ENCODE measurements at regions not wholly inside any gene's neighbourhood (a gene's known extent, or its start where the extent isn't known, plus 50 kb on each side); places are given as distances from the start of the nearest gene placed in this dataset.

GRCh38 chr9:129343424-129344375, 165.6 kb upstream of the IER5L start:
- DNase-seq (ENCODE audit: low read depth, low spot score) = no peak

- DNase-seq (ENCODE audit: low read depth, low spot score) = no peak
Measured at GRCh38 chr9:129342591-129343423, 164.7 kb upstream of the IER5L start.

- no peak for DNase-seq (ENCODE audit: low read depth, low spot score)
Measured at GRCh38 chr9:129341987-129342348, 163.9 kb upstream of the IER5L start.

DNA sequence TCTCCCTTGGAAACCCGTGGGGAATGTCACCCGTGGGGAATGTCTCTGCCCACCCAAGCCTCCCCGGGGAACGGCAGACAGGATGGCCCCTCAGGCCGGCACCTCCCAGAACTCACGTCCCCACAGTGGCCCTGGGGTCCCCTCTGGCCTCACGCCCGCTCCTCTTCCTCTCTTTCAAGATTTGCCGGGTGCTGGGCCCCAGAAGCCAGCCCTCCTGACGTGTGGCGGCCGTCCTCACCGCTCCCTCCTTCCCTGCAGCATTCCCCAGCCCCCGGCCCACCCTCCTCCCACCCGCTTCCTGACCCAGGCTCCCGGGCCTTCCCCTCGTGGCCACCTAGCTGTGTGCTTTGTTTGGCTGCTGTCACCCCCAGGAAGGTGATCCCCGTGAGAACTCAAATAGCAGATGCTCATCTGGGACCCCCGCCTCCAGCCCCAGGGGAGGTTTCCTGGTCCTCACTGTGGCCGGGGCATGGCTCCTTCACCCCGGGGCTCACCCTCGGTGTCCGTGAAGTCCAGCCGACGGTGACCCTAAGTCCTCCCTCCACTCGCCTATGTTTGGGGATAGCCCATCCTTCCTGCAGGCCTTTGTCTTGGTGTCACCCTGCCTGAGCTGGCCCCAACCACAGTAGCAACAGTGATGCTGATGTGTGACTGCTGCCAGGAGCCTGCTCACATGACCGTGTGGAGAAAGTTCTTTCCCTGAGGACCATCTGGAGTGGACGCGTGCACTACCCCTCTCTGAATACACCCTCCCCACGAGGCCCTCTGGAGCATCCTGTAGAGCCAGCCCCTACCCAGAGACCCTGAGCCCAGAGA, 163.3 kb upstream of the IER5L start:
- DNase-seq (ENCODE audit: low read depth, low spot score) = no peak

DNA sequence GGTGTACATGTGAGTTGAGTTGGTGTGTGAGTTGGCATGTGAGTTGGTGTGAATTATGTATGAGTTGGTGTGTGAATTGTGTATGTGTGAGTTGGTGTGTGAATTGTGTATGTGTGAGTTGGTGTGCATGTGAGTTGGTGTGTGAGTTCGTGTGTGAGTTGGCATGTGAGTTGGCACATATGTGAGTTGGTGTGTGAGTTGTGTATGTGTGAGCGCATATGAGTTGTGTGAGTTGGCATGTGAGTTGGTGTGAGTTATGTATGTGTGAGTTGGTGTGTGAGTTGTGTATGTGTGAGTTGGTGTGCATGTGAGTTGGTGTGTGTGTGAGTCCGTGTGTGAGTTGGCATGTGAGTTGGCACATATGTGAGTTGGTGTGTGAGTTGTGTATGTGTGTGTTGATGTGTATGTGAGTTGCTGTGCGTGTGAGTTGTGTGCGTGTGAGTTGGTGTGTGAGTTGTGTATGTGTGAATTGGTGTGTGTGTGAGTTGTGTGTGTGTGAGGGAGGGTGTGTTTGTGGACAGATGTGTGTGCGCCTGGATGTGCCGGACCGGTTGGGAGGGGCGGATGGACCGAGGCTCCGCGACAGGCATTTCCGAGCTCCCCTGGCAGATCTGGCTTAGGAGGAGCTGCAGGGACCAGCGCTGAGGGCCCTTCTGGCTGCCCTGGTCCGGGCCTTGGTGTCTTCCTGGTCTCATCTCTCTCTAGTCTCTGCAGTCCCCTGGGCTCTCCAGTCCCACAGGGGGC, 162.5 kb upstream of the IER5L start:
- DNase-seq (ENCODE audit: low read depth, low spot score) = no peak

DNA sequence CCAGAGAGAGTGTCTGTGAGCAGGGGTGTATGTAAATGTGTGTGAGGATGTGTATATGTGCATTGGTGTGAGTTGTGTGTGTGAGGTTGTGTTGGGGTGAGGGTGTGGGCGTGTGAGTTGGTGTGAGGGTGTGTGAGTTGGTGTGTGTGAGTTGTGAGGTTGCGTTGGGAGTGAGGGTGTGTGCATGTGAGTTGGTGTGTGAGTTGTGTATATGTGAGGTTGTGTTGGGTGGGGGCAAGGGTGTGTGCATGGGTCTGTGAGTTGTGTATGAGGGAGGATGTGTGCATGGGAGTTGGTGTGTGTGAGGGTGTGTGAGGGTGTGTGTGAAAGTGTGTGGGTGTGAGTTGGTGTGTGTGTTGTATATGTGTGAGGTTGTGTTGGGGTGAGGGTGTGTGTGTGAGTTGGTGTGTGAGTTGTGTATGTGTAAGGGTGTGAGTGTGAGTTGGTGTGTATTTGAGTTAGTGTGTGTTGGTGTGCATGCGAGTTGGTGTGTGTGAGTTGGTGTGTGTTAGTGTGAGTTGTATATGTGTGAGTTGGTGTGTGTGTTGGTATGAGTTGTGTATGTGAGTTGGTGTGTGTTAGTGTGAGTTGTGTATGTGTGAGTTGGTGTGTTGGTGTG, 161.6 kb upstream of the IER5L start:
- DNase-seq (ENCODE audit: low read depth, low spot score) = no peak

DNA sequence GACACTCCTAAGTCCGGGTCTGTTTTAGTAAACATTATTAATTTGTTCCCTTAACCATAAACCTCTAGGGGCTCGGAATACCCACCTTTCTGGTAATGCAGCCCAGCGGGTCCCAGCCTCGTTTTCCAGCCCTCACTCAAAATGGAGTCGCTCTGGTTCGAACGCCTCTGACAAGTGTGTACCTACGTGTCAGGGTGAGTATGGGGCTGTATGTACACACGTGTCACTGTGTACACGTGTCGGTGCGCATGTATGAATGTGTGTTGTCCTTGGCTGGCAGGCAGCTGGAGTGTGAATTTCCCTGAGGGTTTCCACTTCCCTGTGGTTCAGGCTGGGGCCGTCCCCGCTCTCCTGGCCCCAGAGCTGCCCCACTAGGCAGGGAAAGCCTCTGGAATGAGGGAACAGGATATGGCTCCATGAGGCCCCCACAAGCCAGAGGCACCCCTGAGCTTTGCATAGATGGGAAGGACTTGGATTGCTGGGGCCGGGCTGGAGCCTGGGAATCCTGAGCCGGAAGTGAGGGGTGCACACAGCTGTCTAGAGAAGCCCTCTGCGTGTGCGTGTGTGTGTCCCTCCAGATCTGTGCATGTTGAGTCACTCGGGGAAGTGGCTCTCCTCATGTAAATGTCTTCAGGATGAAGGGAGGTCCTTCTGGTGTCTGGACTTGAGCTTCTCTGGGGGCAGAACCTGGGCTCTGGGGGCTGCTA, 160.8 kb upstream of the IER5L start:
- no peak for DNase-seq (ENCODE audit: low read depth, low spot score)

DNA sequence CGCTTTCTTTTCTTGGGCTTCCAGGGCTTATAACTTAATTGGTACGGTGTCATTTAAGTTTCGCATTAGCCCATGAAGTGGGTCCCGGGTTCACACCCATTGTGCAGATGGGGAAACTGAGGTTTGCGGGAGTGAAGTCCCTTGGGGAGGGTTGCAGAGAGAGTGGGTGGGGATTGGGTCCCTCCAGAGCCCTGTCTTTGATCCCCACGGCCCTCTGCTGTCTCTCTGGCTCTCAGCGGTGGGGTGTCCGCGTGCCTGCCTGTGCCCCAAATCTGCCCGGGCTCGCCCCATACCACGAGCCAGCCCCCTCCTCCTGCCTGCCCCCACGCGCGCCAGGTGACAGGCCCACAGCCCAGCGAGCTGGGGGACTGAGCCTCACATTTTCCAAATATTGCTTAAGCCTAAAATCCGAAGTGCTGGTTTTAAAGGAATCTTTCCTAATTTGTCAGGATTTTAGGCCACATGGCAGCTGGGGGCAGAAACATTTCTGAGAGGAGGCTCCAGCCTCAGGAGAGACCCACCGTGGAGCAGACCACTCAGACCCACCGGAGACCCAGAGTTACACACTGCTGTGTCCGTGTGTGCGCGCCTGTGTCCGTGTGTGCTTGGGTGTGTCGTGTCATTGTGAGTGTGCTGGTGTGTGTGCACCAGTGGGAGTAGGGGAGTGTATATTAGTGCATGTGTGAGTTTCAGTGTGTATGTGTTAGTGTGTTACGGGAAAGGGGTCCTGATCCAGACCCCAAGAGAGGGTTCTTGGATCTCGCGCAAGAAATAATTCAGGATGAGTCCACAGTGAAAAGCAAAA, 159.5 kb upstream of the IER5L start:
- DNase-seq (ENCODE audit: low read depth, low spot score) = no peak

DNA sequence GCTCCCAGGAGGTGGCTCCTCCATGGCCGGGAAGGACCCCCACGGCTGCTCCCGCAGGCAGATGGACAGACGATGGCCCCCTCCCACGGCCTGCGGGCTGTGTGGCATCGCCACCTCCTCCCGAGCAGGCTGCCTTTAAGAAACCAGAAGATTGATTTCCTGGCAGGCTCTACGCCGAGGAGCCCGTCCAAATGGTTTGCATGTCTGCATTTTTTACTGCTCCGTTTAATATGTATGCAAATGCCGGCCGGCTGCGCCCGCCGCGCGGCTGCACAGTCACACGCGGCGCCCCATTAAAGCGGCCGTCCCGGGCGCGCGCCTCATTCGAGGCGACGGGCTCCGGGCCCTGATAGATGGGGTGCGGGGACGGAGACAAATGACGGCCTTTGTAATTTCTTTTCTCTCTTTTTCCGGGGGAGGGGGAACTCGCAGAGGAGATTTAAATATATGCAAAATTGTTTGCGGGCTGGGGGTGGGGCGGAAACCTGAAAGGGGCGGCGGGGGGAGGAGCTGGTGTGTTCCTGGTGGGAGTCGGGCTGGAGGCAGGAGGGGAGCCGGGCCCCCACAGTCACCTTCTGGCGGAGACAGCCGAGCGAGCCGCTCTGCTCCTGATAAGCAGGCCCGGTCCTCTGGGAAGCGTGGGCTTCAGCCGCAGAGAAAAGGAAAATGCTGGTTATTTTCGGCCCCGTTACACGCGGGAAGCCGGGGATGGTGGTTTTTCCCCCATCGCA, 158.7 kb upstream of the IER5L start:
- DNase-seq (ENCODE audit: low read depth, low spot score) = no peak

DNA sequence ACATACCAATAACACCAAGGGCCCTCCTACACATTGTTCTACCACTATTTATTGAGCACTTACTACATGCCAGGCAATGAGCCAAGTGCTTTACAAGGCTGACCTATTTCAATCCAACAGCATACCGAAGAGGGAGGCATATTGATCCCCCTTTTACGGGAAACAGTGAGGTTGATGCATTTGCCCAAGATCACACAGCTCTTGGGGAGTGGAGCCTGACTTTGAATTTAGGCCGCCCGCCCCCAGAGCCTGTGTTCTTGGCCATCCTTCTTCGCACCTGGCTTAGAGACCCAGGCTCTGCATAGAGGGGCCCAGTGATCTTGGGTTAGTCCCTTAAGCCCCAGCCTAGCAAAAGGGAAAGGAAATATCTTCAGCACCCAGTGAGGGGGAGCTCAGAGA, 158.1 kb upstream of the IER5L start:
- no peak for DNase-seq (ENCODE audit: low read depth, low spot score)

DNA sequence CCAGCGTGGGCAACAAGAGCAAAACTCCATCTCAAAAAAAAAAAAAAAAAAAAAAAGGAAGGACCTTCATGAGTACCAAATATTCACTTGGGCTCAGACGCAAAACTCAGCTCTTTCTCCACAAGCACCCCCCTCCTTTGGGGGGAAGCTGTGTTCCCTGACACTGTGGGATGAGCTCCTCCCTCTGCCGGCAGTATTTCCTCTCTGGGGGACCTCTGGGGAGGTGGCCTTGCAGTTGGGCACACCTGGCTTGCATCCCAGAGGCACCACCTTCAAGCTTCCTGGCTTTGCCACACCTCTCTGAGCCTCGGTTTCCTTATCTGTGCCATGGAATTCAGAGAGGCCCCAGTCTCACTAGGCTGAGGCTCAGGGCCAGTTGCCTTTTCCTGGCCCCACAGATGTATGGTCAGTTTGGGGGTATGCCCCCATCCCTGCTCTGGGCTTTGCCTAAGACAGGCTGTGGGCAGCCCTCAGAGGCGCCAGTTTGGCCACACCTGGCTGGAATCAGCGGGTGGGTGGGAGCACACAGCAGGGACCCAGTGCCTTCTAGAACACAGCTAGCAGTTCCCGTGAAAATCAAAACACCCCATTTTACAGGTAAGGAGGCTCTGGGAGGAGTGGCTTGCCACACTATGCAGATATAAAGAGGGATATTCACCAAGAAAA, 157.5 kb upstream of the IER5L start:
- DNase-seq (ENCODE audit: low read depth, low spot score) = no peak

GRCh38 chr9:129334105-129334935, 156.3 kb upstream of the IER5L start:
- peak; percentile 97 for DNase-seq (ENCODE audit: low read depth, low spot score)

DNA sequence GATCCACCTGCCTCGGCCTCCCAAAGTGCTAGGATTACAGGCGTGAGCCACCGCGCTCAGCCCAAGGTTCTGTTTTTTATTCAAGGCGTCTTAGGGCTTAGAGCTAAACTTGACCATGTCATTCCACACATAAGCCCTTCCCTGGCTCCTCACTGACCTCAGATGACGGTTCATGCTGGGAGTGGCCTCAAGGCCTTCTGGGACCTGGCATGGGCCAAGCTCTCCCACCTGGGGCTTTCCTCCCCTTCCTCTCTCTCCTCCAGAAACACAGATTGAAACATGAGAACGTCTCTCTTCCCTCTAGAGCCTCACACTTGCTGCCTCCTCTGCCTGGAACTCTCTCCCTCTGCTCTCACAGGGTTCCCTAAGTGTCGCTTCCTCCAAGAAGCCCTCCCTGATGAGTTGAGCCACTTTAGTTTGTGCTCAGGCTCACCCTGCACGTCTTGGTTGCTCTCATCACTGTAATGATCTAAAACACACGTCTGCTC, 155.6 kb upstream of the IER5L start:
- no peak for DNase-seq (ENCODE audit: low read depth, low spot score)

DNA sequence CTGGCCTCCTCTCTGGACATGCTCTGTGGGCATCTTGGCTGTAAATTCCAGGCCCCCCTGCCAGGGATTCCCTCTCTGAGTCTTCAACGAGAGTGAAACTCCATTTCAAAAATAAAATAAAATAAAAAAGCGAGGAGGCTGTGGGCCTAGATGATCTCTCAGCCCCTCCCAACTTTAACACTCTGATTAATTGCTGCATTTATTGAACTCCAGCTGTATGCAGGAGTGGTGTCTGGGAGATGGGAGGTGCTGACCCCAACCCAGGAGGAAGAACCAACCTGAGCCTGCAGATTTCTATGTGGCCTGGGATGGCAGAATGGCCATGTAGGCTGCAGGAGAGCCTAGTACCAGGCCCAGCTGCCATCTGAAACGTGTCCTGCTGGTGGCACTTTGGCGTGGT, 154.5 kb upstream of the IER5L start:
- DNase-seq (ENCODE audit: low read depth, low spot score) = no peak

DNA sequence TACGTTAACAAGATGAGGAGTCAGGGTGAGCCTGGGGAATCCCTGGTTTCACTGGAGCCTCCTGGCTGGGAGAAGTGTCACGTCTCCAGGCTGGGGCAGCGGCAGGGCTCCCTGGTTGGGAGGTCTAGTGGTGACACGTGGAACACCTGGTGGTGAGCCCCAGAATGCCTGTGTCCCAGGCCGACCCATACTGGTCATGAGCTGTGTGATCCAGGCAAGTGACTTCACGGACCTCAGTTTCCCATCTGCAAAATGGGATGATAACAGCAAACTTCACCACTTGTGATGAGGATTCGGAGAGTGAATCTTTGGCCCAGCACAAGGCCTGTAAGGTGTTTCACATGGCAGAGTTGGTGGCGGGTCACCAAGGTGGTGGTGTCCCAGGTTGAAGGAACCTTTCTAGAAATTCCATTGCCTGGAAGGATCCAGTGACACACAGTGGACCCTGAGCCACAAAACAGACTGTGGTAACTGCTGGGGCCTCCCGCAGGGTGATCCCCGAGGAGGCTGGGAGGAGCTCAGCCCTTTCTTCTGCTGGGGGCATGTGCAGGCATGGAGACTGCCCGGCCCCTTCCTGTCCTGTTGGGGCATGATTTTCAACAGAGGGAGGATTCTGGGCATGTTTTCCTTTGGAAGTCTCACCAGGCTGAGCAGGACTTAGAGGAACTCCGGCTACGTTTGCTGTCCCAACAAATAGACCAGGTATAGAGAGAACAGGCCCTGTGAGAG, 153.9 kb upstream of the IER5L start:
- no peak for DNase-seq (ENCODE audit: low read depth, low spot score)

GRCh38 chr9:129331493-129331765, 153.4 kb upstream of the IER5L start:
- DNase-seq (ENCODE audit: low read depth, low spot score) = no peak
